OCI-LY1 (cell line): ENCODE measurements at regions not wholly inside any gene's neighbourhood (a gene's known extent, or its start where the extent isn't known, plus 50 kb on each side); places are given as distances from the start of the nearest gene placed in this dataset.

ENCODE experiments used
- EZH2 ChIP-seq: fragments of 200-600 bp; sonication (generic), shearing (Covaris generic); IDR thresholded peaks from 2 replicates; pipeline ENCODE4 v1.8.0; 2017; ENCODE audit warnings: borderline replicate concordance, mixed run types, mild to moderate bottlenecking, antibody characterized with exemption, low read length, moderate library complexity, mixed read lengths
- TF ChIP-seq, protein P1 (sequence below): fragments of 200-600 bp; sonication (generic), shearing (Covaris generic); IDR thresholded peaks from 2 replicates; pipeline ENCODE4 v1.5.1; 2017; ENCODE audit warnings: mild to moderate bottlenecking, antibody characterized with exemption, low read length, moderate library complexity, mixed read lengths

GRCh38 chr4:20028645-20029044, 223.1 kb upstream of the SLIT2 start:
- TF ChIP-seq, protein P1, sequence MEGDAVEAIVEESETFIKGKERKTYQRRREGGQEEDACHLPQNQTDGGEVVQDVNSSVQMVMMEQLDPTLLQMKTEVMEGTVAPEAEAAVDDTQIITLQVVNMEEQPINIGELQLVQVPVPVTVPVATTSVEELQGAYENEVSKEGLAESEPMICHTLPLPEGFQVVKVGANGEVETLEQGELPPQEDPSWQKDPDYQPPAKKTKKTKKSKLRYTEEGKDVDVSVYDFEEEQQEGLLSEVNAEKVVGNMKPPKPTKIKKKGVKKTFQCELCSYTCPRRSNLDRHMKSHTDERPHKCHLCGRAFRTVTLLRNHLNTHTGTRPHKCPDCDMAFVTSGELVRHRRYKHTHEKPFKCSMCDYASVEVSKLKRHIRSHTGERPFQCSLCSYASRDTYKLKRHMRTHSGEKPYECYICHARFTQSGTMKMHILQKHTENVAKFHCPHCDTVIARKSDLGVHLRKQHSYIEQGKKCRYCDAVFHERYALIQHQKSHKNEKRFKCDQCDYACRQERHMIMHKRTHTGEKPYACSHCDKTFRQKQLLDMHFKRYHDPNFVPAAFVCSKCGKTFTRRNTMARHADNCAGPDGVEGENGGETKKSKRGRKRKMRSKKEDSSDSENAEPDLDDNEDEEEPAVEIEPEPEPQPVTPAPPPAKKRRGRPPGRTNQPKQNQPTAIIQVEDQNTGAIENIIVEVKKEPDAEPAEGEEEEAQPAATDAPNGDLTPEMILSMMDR, result no peak
- no peak for TF ChIP-seq EZH2
